Liver (tissue), 8 donors: ENCODE measurements at regions not wholly inside any gene's neighbourhood (a gene's known extent, or its start where the extent isn't known, plus 50 kb on each side); places are given as distances from the start of the nearest gene placed in this dataset.

Experiments used
- DNase-seq: peaks from one replicate; pipeline ENCODE4 v3.0.0-alpha.2; 2017; ENCODE audit warnings: low spot score
- H3K27ac ChIP-seq, 2 donors: one replicate each; pipeline ENCODE4 v1.7.0; 2013; ENCODE audit warnings: inconsistent platforms in 2 of 2, low read length in 2 of 2, control low read depth in 1 of 2, low read depth in 1 of 2, mild to moderate bottlenecking in 1 of 2
- H3K27me3 ChIP-seq, 4 donors: one replicate each; pipeline versions ENCODE4 v1.6.1 to v1.7.0; 2013; ENCODE audit warnings: low read length in 3 of 4, inconsistent platforms in 1 of 4, mild to moderate bottlenecking in 1 of 4, moderate library complexity in 1 of 4; ENCODE audit not compliant: control insufficient read depth in 4 of 4, insufficient read depth in 4 of 4
- H3K36me3 ChIP-seq, 4 donors: one replicate each; pipeline versions ENCODE4 v1.6.1 to v1.7.0; 2013; ENCODE audit warnings: low read length in 3 of 4, mild to moderate bottlenecking in 3 of 4, low read depth in 1 of 4, moderate library complexity in 1 of 4; ENCODE audit not compliant: control insufficient read depth in 4 of 4, insufficient read depth in 3 of 4
- H3K4me1 ChIP-seq, 4 donors: one replicate each; pipeline versions ENCODE4 v1.6.1 to v1.7.0; 2013; ENCODE audit warnings: low read length in 3 of 4, mild to moderate bottlenecking in 3 of 4, moderate library complexity in 1 of 4; ENCODE audit not compliant: control insufficient read depth in 4 of 4, insufficient read depth in 4 of 4
- H3K4me3 ChIP-seq, 3 donors: one replicate each; pipeline versions ENCODE4 v1.6.1 to v1.7.0; 2013; ENCODE audit warnings: low read length in 3 of 3, control low read depth in 1 of 3, low read depth in 1 of 3, mild to moderate bottlenecking in 1 of 3
- H3K9ac ChIP-seq, 2 donors: one replicate each; pipeline ENCODE4 v1.7.0; 2013; ENCODE audit warnings: low read length in 2 of 2, mild to moderate bottlenecking in 2 of 2, moderate library complexity in 2 of 2, control low read depth in 1 of 2, low read depth in 1 of 2
- H3K9me3 ChIP-seq, 4 donors: one replicate each; pipeline versions ENCODE4 v1.6.1 to v1.7.0; 2013; ENCODE audit warnings: low read length in 3 of 4; ENCODE audit not compliant: control insufficient read depth in 4 of 4
- ATF3 ChIP-seq: IDR thresholded peaks from 2 replicates; pipeline ENCODE4 v1.6.1; 2016; ENCODE audit warnings: antibody characterized with exemption
- CTCF ChIP-seq: fragments of 150-350 bp; IDR thresholded peaks from 2 replicates; pipeline ENCODE4 v1.5.1; 2017; ENCODE audit warnings: improper control_type of control experiment, low read depth, low read length; ENCODE audit not compliant: missing input control
- GABPA ChIP-seq, 2 donors: IDR thresholded peaks in 1 of 2; conservative IDR thresholded peaks in 1 of 2; 2 replicates each; pipeline ENCODE4 v1.6.1; 2016; ENCODE audit warnings: antibody characterized with exemption in 2 of 2, mild to moderate bottlenecking in 1 of 2, moderate library complexity in 1 of 2
- JUND ChIP-seq, 2 donors: IDR thresholded peaks; 2 replicates each; pipeline ENCODE4 v1.6.1; 2016; ENCODE audit warnings: antibody characterized with exemption in 2 of 2
- NR2F2 ChIP-seq: IDR thresholded peaks from 2 replicates; pipeline ENCODE4 v1.6.1; 2016; ENCODE audit warnings: antibody characterized with exemption
- RAD21 ChIP-seq, 2 donors: IDR thresholded peaks; 2 replicates each; pipeline ENCODE4 v1.6.1; 2016; ENCODE audit warnings: antibody characterized with exemption in 2 of 2, mild to moderate bottlenecking in 2 of 2
- RXRA ChIP-seq, 2 donors: IDR thresholded peaks; 2 replicates each; pipeline ENCODE4 v1.6.1; 2017 to 2018; ENCODE audit warnings: antibody characterized with exemption in 2 of 2, mild to moderate bottlenecking in 1 of 2
- YY1 ChIP-seq: IDR thresholded peaks from 2 replicates; pipeline ENCODE4 v1.6.1; 2016; ENCODE audit warnings: antibody characterized with exemption, mild to moderate bottlenecking
- ZBTB33 ChIP-seq: IDR thresholded peaks from 2 replicates; pipeline ENCODE4 v1.6.1; 2016; ENCODE audit warnings: antibody characterized with exemption
- WGBS: extraction: QIAGEN DNeasy Blood & Tissue Kit; methylation state at CpG from one replicate; pipeline ENCODE4 v1.1.7; 2013; 5-methylcytosine and 5-hydroxymethylcytosine counted together
- donor health status: healthy.
- donor health status: healthy.
- donor health status: healthy.
- donor health status: healthy.
- donor health status: healthy.

GRCh38 chr4:180898305-180898704, 1344.9 kb upstream of the TENM3 start:
- H3K27me3 ChIP-seq = no peaks in the 10 kb centered on the region
- no peak overlapping the region for H3K4me3 ChIP-seq
- no peak for DNase-seq
- H3K27ac ChIP-seq = no peak overlapping the region
- TF ChIP-seq YY1 = no peak
- TF ChIP-seq JUND (IDR thresholded peaks at IDR 0.05) = no peak
- no peak for TF ChIP-seq NR2F2
- no peak for TF ChIP-seq ZBTB33
- TF ChIP-seq GABPA (IDR thresholded peaks at IDR 0.05 in 1 of 2, conservative IDR thresholded peaks at IDR 0.05 in 1 of 2) = no peak
- TF ChIP-seq ATF3 = no peak
- 0% methylated on average over 1 of the region's 1 CpG for WGBS
- no peaks in the 10 kb centered on the region for H3K9me3 ChIP-seq
- no peak overlapping the region for H3K9ac ChIP-seq
- no peaks in the 10 kb centered on the region for H3K4me1 ChIP-seq
- H3K36me3 ChIP-seq = no peaks in the 10 kb centered on the region

GRCh38 chr4:180900781-180901180, 1342.4 kb upstream of the TENM3 start:
- TF ChIP-seq NR2F2 (no peak), JUND (IDR thresholded peaks at IDR 0.05) (no peak), GABPA (IDR thresholded peaks at IDR 0.05 in 1 of 2, conservative IDR thresholded peaks at IDR 0.05 in 1 of 2) (no peak), RXRA (IDR thresholded peaks at IDR 0.05) (no peak), ATF3 (no peak), RAD21 (IDR thresholded peaks at IDR 0.05) (no peak), CTCF (no peak)

GRCh38 chr4:180909279-180909678, 1333.9 kb upstream of the TENM3 start:
- TF ChIP-seq RAD21 (IDR thresholded peaks at IDR 0.05) (peak in 1 of 2 donors; percentile 10), GABPA (IDR thresholded peaks at IDR 0.05 in 1 of 2, conservative IDR thresholded peaks at IDR 0.05 in 1 of 2) (no peak)
- Histone ChIP-seq H3K36me3 (no peaks in the 10 kb centered on the region), H3K4me1 (no peaks in the 10 kb centered on the region), H3K9me3 (no peaks in the 10 kb centered on the region), H3K27me3 (no peaks in the 10 kb centered on the region), H3K9ac (no peak overlapping the region), H3K4me3 (no peak overlapping the region), H3K27ac (no peak overlapping the region)
- 74% methylated on average over 1 of the region's 1 CpG for WGBS
- DNase-seq = no peak

More at GRCh38 chr4:180900781-180901180, 1342.4 kb upstream of the TENM3 start:
- no peak for DNase-seq
- H3K9ac ChIP-seq = no peak overlapping the region
- no peaks in the 10 kb centered on the region for H3K9me3 ChIP-seq
- no peak overlapping the region for H3K27ac ChIP-seq
- no peaks in the 10 kb centered on the region for H3K27me3 ChIP-seq
- WGBS = 74% methylated on average over 4 of the region's 4 CpGs
- H3K4me3 ChIP-seq = no peak overlapping the region
- no peaks in the 10 kb centered on the region for H3K4me1 ChIP-seq
- H3K36me3 ChIP-seq = no peaks in the 10 kb centered on the region
